ENCODE measurements at regions not wholly inside any gene's neighbourhood (a gene's known extent, or its start where the extent isn't known, plus 50 kb on each side); places are given as distances from the start of the nearest gene placed in this dataset.

DNA sequence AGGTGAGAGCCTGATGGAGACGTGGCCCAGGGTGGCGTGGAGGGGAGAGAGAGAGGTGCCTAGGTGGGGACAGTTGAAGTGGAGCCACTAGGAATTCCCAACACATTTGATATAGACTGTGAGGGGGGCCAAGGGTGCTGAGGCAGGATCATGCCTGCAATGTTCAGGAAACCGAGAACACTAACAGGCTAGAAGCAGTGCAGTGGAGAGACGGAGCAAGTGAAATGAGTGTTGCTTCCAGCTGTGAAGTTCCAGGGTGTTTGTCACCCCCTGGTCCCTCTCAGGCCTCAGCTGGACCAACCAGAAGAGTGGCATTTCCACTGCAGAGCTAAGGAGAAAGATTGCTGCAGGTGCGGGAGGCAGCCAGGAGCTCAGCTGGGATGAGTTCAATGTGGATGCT is 127.1 kb downstream of the RIPK4 start:
- no peak for TF ChIP-seq POLR2A (IDR thresholded peaks at IDR 0.05)
- TF ChIP-seq, protein P1, sequence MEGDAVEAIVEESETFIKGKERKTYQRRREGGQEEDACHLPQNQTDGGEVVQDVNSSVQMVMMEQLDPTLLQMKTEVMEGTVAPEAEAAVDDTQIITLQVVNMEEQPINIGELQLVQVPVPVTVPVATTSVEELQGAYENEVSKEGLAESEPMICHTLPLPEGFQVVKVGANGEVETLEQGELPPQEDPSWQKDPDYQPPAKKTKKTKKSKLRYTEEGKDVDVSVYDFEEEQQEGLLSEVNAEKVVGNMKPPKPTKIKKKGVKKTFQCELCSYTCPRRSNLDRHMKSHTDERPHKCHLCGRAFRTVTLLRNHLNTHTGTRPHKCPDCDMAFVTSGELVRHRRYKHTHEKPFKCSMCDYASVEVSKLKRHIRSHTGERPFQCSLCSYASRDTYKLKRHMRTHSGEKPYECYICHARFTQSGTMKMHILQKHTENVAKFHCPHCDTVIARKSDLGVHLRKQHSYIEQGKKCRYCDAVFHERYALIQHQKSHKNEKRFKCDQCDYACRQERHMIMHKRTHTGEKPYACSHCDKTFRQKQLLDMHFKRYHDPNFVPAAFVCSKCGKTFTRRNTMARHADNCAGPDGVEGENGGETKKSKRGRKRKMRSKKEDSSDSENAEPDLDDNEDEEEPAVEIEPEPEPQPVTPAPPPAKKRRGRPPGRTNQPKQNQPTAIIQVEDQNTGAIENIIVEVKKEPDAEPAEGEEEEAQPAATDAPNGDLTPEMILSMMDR (IDR thresholded peaks at IDR 0.05): no peak

Measured in thyroid gland (tissue), 4 donors.